SJCRH30 (cell line): ENCODE measurements at regions not wholly inside any gene's neighbourhood (a gene's known extent, or its start where the extent isn't known, plus 50 kb on each side); places are given as distances from the start of the nearest gene placed in this dataset.
A peak's percentile ranks its signal among the peaks of the same experiment; 100 is the strongest.

ENCODE experiments used
- DNase-seq, 2 experiments: peaks; one replicate each; pipeline ENCODE4 v3.0.0-alpha.2; 2015 to 2020
- H3K27ac ChIP-seq: fragments of 250-450 bp; sonication (Bioruptor Pico); 2 replicates; pipeline ENCODE4 v1.5.1; 2020; ENCODE audit warnings: mild to moderate bottlenecking, moderate library complexity
- H3K27me3 ChIP-seq: fragments of 250-450 bp; sonication (Bioruptor Pico); 2 replicates; pipeline ENCODE4 v1.5.1; 2020; ENCODE audit warnings: mild to moderate bottlenecking, moderate library complexity
- H3K36me3 ChIP-seq: fragments of 250-450 bp; sonication (Bioruptor Pico); 2 replicates; pipeline ENCODE4 v1.5.1; 2020; ENCODE audit warnings: mild to moderate bottlenecking, moderate library complexity
- H3K4me1 ChIP-seq: fragments of 250-450 bp; sonication (Bioruptor Pico); 2 replicates; pipeline ENCODE4 v1.5.1; 2020; ENCODE audit warnings: mild to moderate bottlenecking, moderate library complexity
- H3K4me3 ChIP-seq: fragments of 250-450 bp; sonication (Bioruptor Pico); 2 replicates; pipeline ENCODE4 v1.5.1; 2020; ENCODE audit warnings: mild to moderate bottlenecking, moderate library complexity
- H3K9me3 ChIP-seq: fragments of 250-450 bp; sonication (Bioruptor Pico); replicated peaks from 2 replicates; pipeline ENCODE4 v1.5.1; 2020; ENCODE audit warnings: mild to moderate bottlenecking, moderate library complexity

DNA sequence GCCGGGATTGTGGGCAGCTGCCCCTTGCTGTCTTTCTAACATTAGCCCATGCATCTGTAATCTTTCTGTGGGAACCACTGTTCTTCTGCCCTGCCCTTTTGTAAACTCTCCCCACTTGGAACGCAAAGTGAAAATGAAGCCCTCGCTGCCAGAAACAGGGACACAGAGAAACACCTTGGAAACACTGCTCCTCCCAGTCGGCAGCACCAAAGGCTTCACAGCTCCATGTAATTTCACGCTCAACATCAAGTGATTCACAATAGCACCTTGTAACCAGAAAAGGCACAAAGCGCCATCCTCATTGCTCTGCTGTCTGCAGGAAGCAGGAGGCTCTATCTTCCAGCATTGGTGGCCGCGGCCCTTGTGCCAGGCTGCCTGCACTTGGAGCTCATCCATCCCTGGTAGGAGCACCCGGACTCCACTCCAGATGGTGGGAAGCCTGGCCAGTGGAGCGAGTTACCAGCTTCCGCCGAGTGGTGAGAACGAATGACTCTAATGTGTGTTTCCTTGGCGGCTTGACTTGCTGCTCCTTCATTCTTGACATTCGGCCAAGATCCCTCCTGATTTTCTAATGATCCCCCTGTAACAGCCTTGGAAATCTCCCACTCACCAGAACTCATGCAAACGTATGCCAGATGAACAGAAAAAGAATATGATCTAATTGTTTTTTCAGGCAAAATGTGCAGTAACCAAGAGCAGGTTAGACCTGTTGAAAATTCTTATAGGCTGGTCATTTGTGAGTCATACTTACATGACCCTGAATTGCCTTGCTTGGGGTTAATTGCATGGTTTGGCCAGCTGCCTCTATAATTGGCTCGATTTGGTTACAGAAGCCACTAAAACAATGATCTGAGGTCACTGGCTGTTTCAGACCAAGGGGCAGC is 169.1 kb upstream of the CDYL start:
- DNase-seq: peak; percentile 81 to 88
- H3K36me3 ChIP-seq: no peaks in the 10 kb centered on the region
- no peaks in the 10 kb centered on the region for H3K27me3 ChIP-seq
- H3K4me3 ChIP-seq: peak overlapping the region; percentile 49
- H3K4me1 ChIP-seq: peaks cover 40% of the 10 kb centered on the region
- no peaks in the 10 kb centered on the region; the same call in 1 of the 2 replicates for H3K9me3 ChIP-seq
- peak overlapping the region; percentile 99 for H3K27ac ChIP-seq

GRCh38 chr6:4606016-4606415 is 170.2 kb upstream of the CDYL start:
- peak in 1 of 2 experiments; percentile 19 for DNase-seq
- peaks cover 40% of the 10 kb centered on the region for H3K4me1 ChIP-seq
- H3K36me3 ChIP-seq: no peaks in the 10 kb centered on the region
- no peaks in the 10 kb centered on the region for H3K27me3 ChIP-seq
- H3K9me3 ChIP-seq: no peaks in the 10 kb centered on the region; the same call in 1 of the 2 replicates
- H3K27ac ChIP-seq: peak overlapping the region; percentile 99
- H3K4me3 ChIP-seq: peak overlapping the region; percentile 49

GRCh38 chr6:4603856-4604369 is 172.3 kb upstream of the CDYL start:
- no peak for DNase-seq
- no peaks in the 10 kb centered on the region for H3K27me3 ChIP-seq
- no peaks in the 10 kb centered on the region for H3K36me3 ChIP-seq
- H3K4me1 ChIP-seq: peaks cover 28% of the 10 kb centered on the region
- no peak overlapping the region for H3K27ac ChIP-seq
- peaks cover 3% of the 10 kb centered on the region; the same call in 1 of the 2 replicates for H3K9me3 ChIP-seq
- no peak overlapping the region for H3K4me3 ChIP-seq

- H3K27ac ChIP-seq: no peak overlapping the region
- H3K4me3 ChIP-seq: no peak overlapping the region
- no peaks in the 10 kb centered on the region for H3K27me3 ChIP-seq
- DNase-seq: no peak
- no peaks in the 10 kb centered on the region for H3K36me3 ChIP-seq
- peaks cover 3% of the 10 kb centered on the region; the same call in 1 of the 2 replicates for H3K9me3 ChIP-seq
- peaks cover 25% of the 10 kb centered on the region for H3K4me1 ChIP-seq
Observed at GRCh38 chr6:4603291-4603690, 172.9 kb upstream of the CDYL start.

DNA sequence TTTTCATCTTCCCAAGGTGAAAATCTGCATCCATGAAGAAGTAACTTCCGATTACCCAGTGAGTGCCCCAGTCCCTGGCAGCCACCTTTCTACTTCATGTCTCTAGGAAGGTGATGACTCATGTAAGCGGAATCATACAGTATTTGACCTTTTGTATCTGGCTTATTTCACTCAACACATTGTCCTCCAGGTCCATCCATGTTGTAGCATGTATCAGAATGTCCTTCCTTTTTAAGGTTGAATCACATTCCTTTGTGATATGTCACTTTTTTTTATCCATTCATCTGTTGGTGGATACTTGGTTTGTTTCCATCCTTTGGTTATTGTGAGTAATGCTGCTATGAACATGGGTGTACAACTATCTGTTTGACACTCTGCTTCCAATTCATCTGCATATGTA is 176.3 kb upstream of the CDYL start:
- peaks cover 4% of the 10 kb centered on the region; the same call in 1 of the 2 replicates for H3K4me1 ChIP-seq
- peaks cover 3% of the 10 kb centered on the region; the same call in 1 of the 2 replicates for H3K9me3 ChIP-seq
- no peak for DNase-seq
- H3K4me3 ChIP-seq: no peak overlapping the region
- H3K36me3 ChIP-seq: no peaks in the 10 kb centered on the region
- H3K27ac ChIP-seq: no peak overlapping the region
- no peaks in the 10 kb centered on the region for H3K27me3 ChIP-seq

DNA sequence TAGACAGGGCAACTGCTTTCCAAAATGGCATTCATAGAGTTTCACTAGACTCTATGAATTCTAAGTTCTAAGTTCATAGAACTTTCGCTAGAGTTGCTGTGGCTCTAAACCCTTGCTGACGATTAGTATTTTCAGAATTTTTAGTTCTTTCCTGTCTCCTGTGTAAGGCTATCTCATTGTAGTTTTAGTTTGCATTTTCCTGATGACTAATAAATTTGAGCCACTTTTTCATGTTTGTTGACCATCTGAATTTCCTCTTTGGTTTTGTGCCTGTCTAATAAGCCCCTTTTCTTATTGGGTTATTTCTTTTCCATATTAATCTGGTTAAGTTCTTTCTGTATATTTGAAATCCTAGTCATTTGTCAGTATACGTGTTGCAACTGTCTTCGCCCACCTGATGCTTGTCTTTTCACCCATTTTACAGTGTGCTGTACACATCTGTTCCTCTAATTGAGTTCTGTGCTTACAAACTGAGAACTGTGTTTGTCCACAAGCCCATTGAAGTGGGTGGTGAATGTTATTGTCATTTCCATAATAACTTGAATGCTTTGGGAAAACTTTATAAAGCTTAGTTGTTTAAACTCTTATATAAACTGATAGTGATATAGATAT is 177.7 kb upstream of the CDYL start:
- DNase-seq: no peak
- no peak overlapping the region for H3K4me3 ChIP-seq
- H3K36me3 ChIP-seq: no peaks in the 10 kb centered on the region
- no peaks in the 10 kb centered on the region for H3K27me3 ChIP-seq
- 0 out of 2 replicates have a peak, but pooled peaks cover 3% of the 10 kb centered on the region for H3K9me3 ChIP-seq
- H3K27ac ChIP-seq: no peak overlapping the region
- H3K4me1 ChIP-seq: peaks cover 4% of the 10 kb centered on the region; the same call in 1 of the 2 replicates

DNA sequence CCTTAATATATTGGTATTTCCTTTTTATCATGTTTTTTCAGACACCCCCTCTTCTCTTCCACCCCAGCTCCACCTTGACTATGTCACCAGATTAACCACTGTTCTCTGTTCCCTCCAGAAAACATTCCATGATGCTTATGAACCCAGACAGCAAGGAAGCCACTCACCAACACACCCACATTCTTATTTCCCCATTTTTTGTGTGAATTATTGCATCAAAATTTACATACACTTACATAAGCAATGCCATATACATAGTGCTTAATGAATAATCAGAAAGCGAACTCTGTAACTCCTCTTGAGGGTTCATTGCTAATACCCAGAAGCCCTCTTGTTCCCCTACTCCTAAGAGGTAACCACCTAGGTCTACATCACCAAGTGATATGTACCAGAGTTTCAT is 182.3 kb upstream of the CDYL start:
- H3K4me1 ChIP-seq: no peaks in the 10 kb centered on the region
- no peak overlapping the region for H3K4me3 ChIP-seq
- no peaks in the 10 kb centered on the region for H3K36me3 ChIP-seq
- H3K27me3 ChIP-seq: no peaks in the 10 kb centered on the region
- DNase-seq: no peak
- no peaks in the 10 kb centered on the region for H3K9me3 ChIP-seq
- H3K27ac ChIP-seq: no peak overlapping the region

GRCh38 chr6:4592026-4592425 is 184.2 kb upstream of the CDYL start:
- Histone ChIP-seq H3K4me3 (no peak overlapping the region), H3K4me1 (no peaks in the 10 kb centered on the region), H3K27ac (no peak overlapping the region), H3K36me3 (no peaks in the 10 kb centered on the region), H3K27me3 (no peaks in the 10 kb centered on the region), H3K9me3 (no peaks in the 10 kb centered on the region)
- no peak for DNase-seq

GRCh38 chr6:4591218-4591617 is 185.0 kb upstream of the CDYL start:
- Histone ChIP-seq H3K9me3 (no peaks in the 10 kb centered on the region), H3K27ac (no peak overlapping the region), H3K36me3 (no peaks in the 10 kb centered on the region), H3K4me3 (no peak overlapping the region), H3K4me1 (no peaks in the 10 kb centered on the region), H3K27me3 (no peaks in the 10 kb centered on the region)
- no peak for DNase-seq

- Histone ChIP-seq H3K27ac (no peak overlapping the region), H3K9me3 (no peaks in the 10 kb centered on the region), H3K4me1 (no peaks in the 10 kb centered on the region), H3K4me3 (no peak overlapping the region), H3K36me3 (no peaks in the 10 kb centered on the region), H3K27me3 (no peaks in the 10 kb centered on the region)
- DNase-seq: no peak
Observed at GRCh38 chr6:4589295-4589694, 186.9 kb upstream of the CDYL start.

GRCh38 chr6:4588581-4588980 is 187.6 kb upstream of the CDYL start:
- Histone ChIP-seq H3K27me3 (no peaks in the 10 kb centered on the region), H3K27ac (no peak overlapping the region), H3K36me3 (no peaks in the 10 kb centered on the region), H3K4me1 (no peaks in the 10 kb centered on the region), H3K4me3 (no peak overlapping the region), H3K9me3 (no peaks in the 10 kb centered on the region)
- no peak for DNase-seq

GRCh38 chr6:4588163-4588562 is 188.0 kb upstream of the CDYL start:
- H3K4me1 ChIP-seq: no peaks in the 10 kb centered on the region
- H3K27me3 ChIP-seq: no peaks in the 10 kb centered on the region
- no peaks in the 10 kb centered on the region for H3K36me3 ChIP-seq
- DNase-seq: no peak
- H3K4me3 ChIP-seq: no peak overlapping the region
- H3K27ac ChIP-seq: no peak overlapping the region
- H3K9me3 ChIP-seq: no peaks in the 10 kb centered on the region

GRCh38 chr6:4587171-4587570 is 189.0 kb upstream of the CDYL start:
- no peaks in the 10 kb centered on the region for H3K9me3 ChIP-seq
- DNase-seq: no peak
- H3K27ac ChIP-seq: no peak overlapping the region
- H3K4me1 ChIP-seq: no peaks in the 10 kb centered on the region
- H3K27me3 ChIP-seq: no peaks in the 10 kb centered on the region
- H3K36me3 ChIP-seq: no peaks in the 10 kb centered on the region
- H3K4me3 ChIP-seq: no peak overlapping the region

DNA sequence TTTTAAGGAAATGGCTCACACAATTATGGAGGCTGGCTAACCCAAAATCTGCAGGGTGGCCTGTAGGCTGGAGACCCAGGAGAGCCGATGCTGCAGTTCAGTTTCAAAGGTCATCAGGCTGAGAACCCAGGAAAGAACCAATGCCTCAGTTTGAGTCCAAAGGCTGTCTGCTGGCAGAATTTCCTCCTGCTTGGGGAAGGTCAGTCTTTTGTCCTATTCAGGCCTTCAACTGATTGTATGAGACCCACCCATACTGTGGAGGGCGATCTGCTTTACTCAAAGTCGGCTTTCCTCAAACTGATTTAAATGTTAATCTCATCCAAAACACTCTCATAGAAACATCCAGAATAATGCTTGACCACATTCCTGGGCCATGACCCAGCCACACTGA is 189.7 kb upstream of the CDYL start:
- no peak overlapping the region for H3K4me3 ChIP-seq
- no peaks in the 10 kb centered on the region for H3K4me1 ChIP-seq
- no peaks in the 10 kb centered on the region for H3K9me3 ChIP-seq
- no peak overlapping the region for H3K27ac ChIP-seq
- no peaks in the 10 kb centered on the region for H3K27me3 ChIP-seq
- H3K36me3 ChIP-seq: no peaks in the 10 kb centered on the region
- DNase-seq: no peak

GRCh38 chr6:4585682-4586468 is 190.3 kb upstream of the CDYL start:
- Histone ChIP-seq H3K4me1 (no peaks in the 10 kb centered on the region), H3K36me3 (no peaks in the 10 kb centered on the region), H3K27ac (no peak overlapping the region; the same call in 1 of the 2 replicates), H3K4me3 (no peak overlapping the region), H3K27me3 (no peaks in the 10 kb centered on the region), H3K9me3 (no peaks in the 10 kb centered on the region)
- no peak for DNase-seq
